HEK293T (cell line): ENCODE measurements at regions not wholly inside any gene's neighbourhood (a gene's known extent, or its start where the extent isn't known, plus 50 kb on each side); places are given as distances from the start of the nearest gene placed in this dataset.

Experiments
- LEF1 ChIP-seq: fragments of 450-650 bp; IDR thresholded peaks from 2 replicates; pipeline ENCODE4 v1.6.1; 2017; ENCODE audit warnings: mild to moderate bottlenecking, borderline replicate concordance
- SP1 ChIP-seq: fragments of 450-650 bp; IDR thresholded peaks from 2 replicates; pipeline ENCODE4 v1.6.1; 2017

DNA sequence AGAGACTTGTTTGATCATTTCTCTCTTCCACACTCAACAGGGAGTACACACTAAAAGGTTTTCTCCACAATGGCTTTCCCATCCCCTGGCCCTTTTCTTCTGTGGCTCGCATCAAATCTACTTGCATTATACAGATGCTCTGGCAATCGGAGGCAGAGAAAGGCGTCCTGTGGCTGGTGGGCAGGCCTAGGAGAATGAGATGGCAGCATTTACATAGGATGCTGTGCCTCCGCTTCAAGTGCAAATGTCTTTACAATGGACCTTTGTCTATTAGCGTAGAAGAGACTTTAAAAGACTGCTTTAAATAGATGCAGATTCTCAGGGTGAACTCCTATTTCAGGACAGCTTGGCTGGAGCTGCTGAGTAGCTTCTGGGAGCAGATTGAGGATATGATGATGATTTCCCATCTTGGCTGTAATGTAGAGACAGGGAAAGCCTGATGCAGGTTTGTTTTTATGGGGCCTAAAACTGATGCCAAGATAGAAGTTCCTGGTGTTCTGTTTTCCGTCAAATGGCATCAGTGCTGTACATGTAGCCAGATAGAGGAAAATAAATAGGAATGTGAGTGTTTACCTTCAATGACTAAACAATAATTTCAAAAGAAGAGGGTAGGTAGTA, 423.4 kb downstream of the RND3 start:
- TF ChIP-seq SP1 (no peak), LEF1 (no peak)
